ENCODE measurements at regions not wholly inside any gene's neighbourhood (a gene's known extent, or its start where the extent isn't known, plus 50 kb on each side); places are given as distances from the start of the nearest gene placed in this dataset.
A peak's percentile ranks its signal among the peaks of the same experiment; 100 is the strongest.

GRCh38 chr12:105992849-105993740, 145.7 kb downstream of the NUAK1 start:
- TF ChIP-seq REST (IDR thresholded peaks at IDR 0.05; ENCODE audit: low read depth) (no peak), YY1 (IDR thresholded peaks at IDR 0.05; ENCODE audit: low read depth) (no peak), MAX (IDR thresholded peaks at IDR 0.05) (no peak), TAF1 (IDR thresholded peaks at IDR 0.05; ENCODE audit: low read depth) (no peak), TCF12 (IDR thresholded peaks at IDR 0.05; ENCODE audit: low read depth) (0 out of 2 replicates have a peak, but pooled peaks have one; percentile 32), TEAD4 (IDR thresholded peaks at IDR 0.05) (no peak), EP300 (IDR thresholded peaks at IDR 0.05; ENCODE audit: borderline replicate concordance) (no peak)

- no peak for TF ChIP-seq RAD21 (IDR thresholded peaks at IDR 0.05; ENCODE audit: low read depth)
- no peak for TF ChIP-seq FOXM1 (IDR thresholded peaks at IDR 0.05; ENCODE audit: borderline replicate concordance, low read depth)
- no peak for TF ChIP-seq TAF1 (IDR thresholded peaks at IDR 0.05; ENCODE audit: low read depth)
- no peak for TF ChIP-seq TCF12 (IDR thresholded peaks at IDR 0.05; ENCODE audit: low read depth)
- TF ChIP-seq USF1 (IDR thresholded peaks at IDR 0.05): no peak
- TF ChIP-seq ZBTB7A (IDR thresholded peaks at IDR 0.05; ENCODE audit: low read depth): no peak
- TF ChIP-seq EGR1 (IDR thresholded peaks at IDR 0.05): no peak
- TF ChIP-seq EP300 (IDR thresholded peaks at IDR 0.05; ENCODE audit: borderline replicate concordance): no peak
- TF ChIP-seq REST (IDR thresholded peaks at IDR 0.05; ENCODE audit: low read depth): no peak
- TF ChIP-seq NFIC (IDR thresholded peaks at IDR 0.05): no peak
Observed at GRCh38 chr12:105993766-105994555, 144.8 kb downstream of the NUAK1 start.

- no peak for TF ChIP-seq MAX (IDR thresholded peaks at IDR 0.05)
- TF ChIP-seq TCF12 (IDR thresholded peaks at IDR 0.05; ENCODE audit: low read depth): no peak
- TF ChIP-seq ZBTB7A (IDR thresholded peaks at IDR 0.05; ENCODE audit: low read depth): no peak
- no peak for TF ChIP-seq USF1 (IDR thresholded peaks at IDR 0.05)
- no peak for TF ChIP-seq YY1 (IDR thresholded peaks at IDR 0.05; ENCODE audit: low read depth)
- TF ChIP-seq EP300 (IDR thresholded peaks at IDR 0.05; ENCODE audit: borderline replicate concordance): no peak
- TF ChIP-seq NFIC (IDR thresholded peaks at IDR 0.05): no peak
- no peak for TF ChIP-seq RAD21 (IDR thresholded peaks at IDR 0.05; ENCODE audit: low read depth)
- TF ChIP-seq FOXM1 (IDR thresholded peaks at IDR 0.05; ENCODE audit: borderline replicate concordance, low read depth): no peak
- no peak for TF ChIP-seq TAF1 (IDR thresholded peaks at IDR 0.05; ENCODE audit: low read depth)
- no peak for TF ChIP-seq TEAD4 (IDR thresholded peaks at IDR 0.05)
- no peak for TF ChIP-seq CREB1 (IDR thresholded peaks at IDR 0.05; ENCODE audit: low read depth)
- TF ChIP-seq REST (IDR thresholded peaks at IDR 0.05; ENCODE audit: low read depth): no peak
- TF ChIP-seq CEBPB (IDR thresholded peaks at IDR 0.05): no peak
Observed at GRCh38 chr12:105995961-105996431, 142.8 kb downstream of the NUAK1 start.
